Mammary epithelial cell (primary cell): ENCODE measurements at regions not wholly inside any gene's neighbourhood (a gene's known extent, or its start where the extent isn't known, plus 50 kb on each side); places are given as distances from the start of the nearest gene placed in this dataset.
"Not testable (repeated sequence)": the region's sequence is repeated elsewhere in the genome, so short reads cannot be mapped to it uniquely, and the experiment has no call there.

Experiments used
- CTCF ChIP-seq, 2 donors: IDR thresholded peaks in 1 of 2; conservative IDR thresholded peaks in 1 of 2; 2 replicates each; pipeline ENCODE4 v1.5.1; 2011 to 2012; ENCODE audit warnings: inconsistent platforms in 2 of 2, low read length in 2 of 2, mild to moderate bottlenecking in 2 of 2, control low read depth in 1 of 2, low read depth in 1 of 2; ENCODE audit not compliant: insufficient read depth in 1 of 2; ENCODE audit errors: extremely low read depth in 1 of 2
- EZH2 ChIP-seq: IDR thresholded peaks from 2 replicates; pipeline ENCODE4 v1.6.1; 2012; ENCODE audit warnings: low read length, inconsistent platforms, borderline replicate concordance

- not testable (repeated sequence) for TF ChIP-seq CTCF (conservative IDR thresholded peaks at IDR 0.05 in 1 of 2, IDR thresholded peaks at IDR 0.05 in 1 of 2; ENCODE audit: extremely low read depth in 1 of 2, insufficient read depth in 1 of 2, low read depth in 1 of 2, low read length in 2 of 2); EZH2
Measured at GRCh38 chr4:147259271-147259670, 221.6 kb upstream of the EDNRA start.
